Natural killer cell (primary cell): ENCODE measurements at regions not wholly inside any gene's neighbourhood (a gene's known extent, or its start where the extent isn't known, plus 50 kb on each side); places are given as distances from the start of the nearest gene placed in this dataset.
A peak's percentile ranks its signal among the peaks of the same experiment; 100 is the strongest.

ENCODE experiments used
- ATAC-seq, 3 donors: fragments of 150-1000 bp in 2 of 3; fragments of 200-7000 bp in 1 of 3; cut with Tn5 transposase; 1 replicate in 1 of 3; 2 replicates in 2 of 3; pipeline ENCODE4 v1.10.0; 2021; ENCODE audit warnings: mild to moderate bottlenecking in 2 of 3, moderate library complexity in 2 of 3
- DNase-seq, 2 donors: peaks; one replicate each; pipeline versions ENCODE4 v3.0.0 to v3.0.0-alpha.2; 2013 to 2021; ENCODE audit warnings: mixed read lengths in 1 of 2
- H3K27ac ChIP-seq: one replicate; pipeline ENCODE4 v1.5.1; 2013; ENCODE audit warnings: mild to moderate bottlenecking, low read length
- H3K27me3 ChIP-seq: one replicate; pipeline ENCODE4 v1.6.1; 2013; ENCODE audit warnings: low read length; ENCODE audit not compliant: control insufficient read depth, insufficient read depth
- H3K36me3 ChIP-seq: one replicate; pipeline ENCODE4 v1.6.1; 2013; ENCODE audit warnings: low read length; ENCODE audit not compliant: control insufficient read depth, insufficient read depth
- H3K4me1 ChIP-seq: one replicate; pipeline ENCODE4 v1.6.1; 2013; ENCODE audit warnings: low read length; ENCODE audit not compliant: control insufficient read depth, insufficient read depth
- H3K4me3 ChIP-seq: one replicate; pipeline ENCODE4 v1.5.1; 2013; ENCODE audit warnings: low read length
- H3K9me3 ChIP-seq: one replicate; pipeline ENCODE4 v1.6.1; 2013; ENCODE audit warnings: low read length; ENCODE audit not compliant: control insufficient read depth, insufficient read depth
- H3K27ac Mint-ChIP-seq, 2 donors: one replicate each; pipeline ENCODE4 v1.8.0; 2022; ENCODE audit warnings: mild to moderate bottlenecking in 2 of 2, mixed read lengths in 2 of 2, moderate library complexity in 1 of 2
- H3K27me3 Mint-ChIP-seq, 2 donors: one replicate each; pipeline ENCODE4 v1.8.0; 2022; ENCODE audit warnings: low read depth in 2 of 2, mixed read lengths in 2 of 2
- H3K36me3 Mint-ChIP-seq: one replicate; pipeline ENCODE4 v1.8.0; 2022; ENCODE audit warnings: mixed read lengths
- H3K4me1 Mint-ChIP-seq, 2 donors: one replicate each; pipeline ENCODE4 v1.8.0; 2022; ENCODE audit warnings: mixed read lengths in 2 of 2
- H3K4me3 Mint-ChIP-seq: one replicate; pipeline ENCODE4 v1.8.0; 2022; ENCODE audit warnings: mild to moderate bottlenecking, moderate library complexity, mixed read lengths
- H3K9me3 Mint-ChIP-seq, 2 donors: one replicate each; pipeline ENCODE4 v1.8.0; 2022; ENCODE audit warnings: mixed read lengths in 2 of 2
- CTCF ChIP-seq: fragments of 200-600 bp; IDR thresholded peaks from one replicate; pipeline ENCODE4 v1.8.0; 2022; ENCODE audit warnings: antibody characterized with exemption
- WGBS: methylation state at CpG from one replicate; pipeline ENCODE4 v1.1.7; 2013; ENCODE audit warnings: missing lambda C conversion rate; ENCODE audit not compliant: insufficient coverage; 5-methylcytosine and 5-hydroxymethylcytosine counted together
- intact Hi-C: fragments of 100-400 bp; cut with micrococcal nuclease; formaldehyde crosslinking; loops from one replicate; pipeline ENCODE4 v1.14.2; 2022

GRCh38 chr19:31485472-31485871, 136.2 kb upstream of the TSHZ3 start:
- Mint-ChIP-seq H3K36me3 (no peaks in the 10 kb centered on the region), H3K9me3 (no peaks in the 10 kb centered on the region), H3K4me3 (no peak overlapping the region), H3K4me1 (peaks cover 0 to 13% of the 10 kb centered on the region in 2 donors), H3K27ac (no peak overlapping the region), H3K27me3 (no peaks in the 10 kb centered on the region)
- Histone ChIP-seq H3K4me3 (no peak overlapping the region), H3K9me3 (no peaks in the 10 kb centered on the region), H3K27ac (no peak overlapping the region), H3K27me3 (no peaks in the 10 kb centered on the region), H3K4me1 (no peaks in the 10 kb centered on the region), H3K36me3 (no peaks in the 10 kb centered on the region)
- DNase-seq, result no peak
- 80% methylated on average over 2 of the region's 2 CpGs for WGBS
- ATAC-seq, result no peak
- no peak for TF ChIP-seq CTCF
- intact Hi-C loops, result no loop called here

DNA sequence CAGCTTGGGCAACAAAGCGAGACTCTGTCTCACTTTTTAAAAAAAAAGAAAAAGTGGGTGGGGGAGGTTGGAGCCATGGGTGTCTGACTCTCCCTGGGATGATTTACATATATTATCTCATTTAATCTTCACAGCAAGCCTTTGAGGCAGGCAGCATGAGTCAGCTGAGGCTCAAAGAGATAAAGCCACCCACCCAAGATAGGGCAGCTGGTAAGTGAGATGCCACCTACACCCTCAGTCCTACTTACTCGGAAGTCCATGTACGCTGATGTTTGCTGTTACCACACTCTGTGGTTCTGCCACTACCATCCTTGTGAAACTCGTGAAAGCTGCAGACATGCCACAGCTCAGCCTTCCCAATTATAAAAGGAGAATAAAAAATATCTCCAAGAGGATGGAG, 142.0 kb upstream of the TSHZ3 start:
- H3K4me3 ChIP-seq, result no peak overlapping the region
- DNase-seq, result no peak
- Mint-ChIP-seq H3K27ac (no peak overlapping the region), H3K9me3 (no peaks in the 10 kb centered on the region), H3K4me1 (peaks cover 10 to 19% of the 10 kb centered on the region in 2 donors), H3K36me3 (no peaks in the 10 kb centered on the region), H3K27me3 (no peaks in the 10 kb centered on the region), H3K4me3 (no peak overlapping the region)
- intact Hi-C loops, result no loop called here
- 66% methylated on average over 2 of the region's 4 CpGs for WGBS
- peaks cover 5% of the 10 kb centered on the region for H3K4me1 ChIP-seq
- peak; percentile 80 to 95 (median 92) for ATAC-seq
- TF ChIP-seq CTCF, result no peak
- no peak overlapping the region for H3K27ac ChIP-seq
- no peaks in the 10 kb centered on the region for H3K36me3 ChIP-seq
- no peaks in the 10 kb centered on the region for H3K27me3 ChIP-seq
- no peaks in the 10 kb centered on the region for H3K9me3 ChIP-seq

- H3K27ac Mint-ChIP-seq, result no peak overlapping the region
Observed at GRCh38 chr19:31492050-31492449, 142.8 kb upstream of the TSHZ3 start.

More at GRCh38 chr19:31492050-31492449, 142.8 kb upstream of the TSHZ3 start:
- no peaks in the 10 kb centered on the region for H3K9me3 Mint-ChIP-seq
- no peaks in the 10 kb centered on the region for H3K27me3 ChIP-seq
- intact Hi-C loops, result no loop called here
- no peak for ATAC-seq
- H3K4me3 ChIP-seq, result no peak overlapping the region
- no peak for DNase-seq
- WGBS, result 92% methylated on average over 3 of the region's 3 CpGs
- no peaks in the 10 kb centered on the region for H3K36me3 ChIP-seq
- H3K4me1 Mint-ChIP-seq, result peaks cover 10 to 19% of the 10 kb centered on the region in 2 donors
- no peaks in the 10 kb centered on the region for H3K9me3 ChIP-seq
- H3K36me3 Mint-ChIP-seq, result no peaks in the 10 kb centered on the region
- no peak overlapping the region for H3K4me3 Mint-ChIP-seq
- H3K27ac ChIP-seq, result no peak overlapping the region
- H3K27me3 Mint-ChIP-seq, result no peaks in the 10 kb centered on the region
- peaks cover 5% of the 10 kb centered on the region for H3K4me1 ChIP-seq
- TF ChIP-seq CTCF, result no peak
